SK-N-SH treated with all-trans-retinoic acid at 6 μM for 48 hours (cell line): ENCODE measurements at regions not wholly inside any gene's neighbourhood (a gene's known extent, or its start where the extent isn't known, plus 50 kb on each side); places are given as distances from the start of the nearest gene placed in this dataset.

Source experiments
- ATAC-seq: fragments of 200-7000 bp; cut with Tn5 transposase; 3 replicates; pipeline ENCODE4 v1.9.1; 2020; ENCODE audit warnings: mild to moderate bottlenecking, moderate library complexity
- ARNTL ChIP-seq: fragments of 450-650 bp; formaldehyde crosslinking; IDR thresholded peaks from 2 replicates; pipeline ENCODE4 v1.5.0; 2020; ENCODE audit warnings: low read depth, mild to moderate bottlenecking, moderate library complexity, borderline replicate concordance
- BACH2 ChIP-seq: fragments of 250-450 bp; sonication (Bioruptor Pico); IDR thresholded peaks from 2 replicates; pipeline ENCODE4 v1.9.0; 2021; ENCODE audit warnings: mild to moderate bottlenecking, borderline replicate concordance
- CREB5 ChIP-seq: fragments of 250-450 bp; sonication (Bioruptor Pico); IDR thresholded peaks from 2 replicates; pipeline ENCODE4 v1.5.1; 2020; ENCODE audit warnings: low read depth, mild to moderate bottlenecking, moderate library complexity
- CSRNP3 ChIP-seq: fragments of 250-450 bp; sonication (Bioruptor Pico); IDR thresholded peaks from 2 replicates; pipeline ENCODE4 v1.5.1; 2021; ENCODE audit warnings: mild to moderate bottlenecking, moderate library complexity
- GLIS3 ChIP-seq: fragments of 250-450 bp; sonication (Bioruptor Pico); IDR thresholded peaks from 2 replicates; pipeline ENCODE4 v1.5.0; 2020; ENCODE audit warnings: mild to moderate bottlenecking, moderate library complexity
- ISL1 ChIP-seq: fragments of 250-450 bp; sonication (Bioruptor Pico); IDR thresholded peaks from 2 replicates; pipeline ENCODE4 v2.1.2; 2022; ENCODE audit warnings: mild to moderate bottlenecking, moderate library complexity
- OSR1 ChIP-seq: fragments of 250-450 bp; sonication (Bioruptor Pico); IDR thresholded peaks from 2 replicates; pipeline ENCODE4 v1.8.0; 2022; ENCODE audit warnings: moderate library complexity, mild to moderate bottlenecking, inconsistent platforms
- POU6F1 ChIP-seq: fragments of 250-450 bp; sonication (Bioruptor Pico); IDR thresholded peaks from 2 replicates; pipeline ENCODE4 v1.8.0; 2021; ENCODE audit warnings: low read depth, mild to moderate bottlenecking, moderate library complexity, borderline replicate concordance
- PPARA ChIP-seq: fragments of 250-450 bp; sonication (Bioruptor Pico); IDR thresholded peaks from 2 replicates; pipeline ENCODE4 v1.5.0; 2020; ENCODE audit warnings: mild to moderate bottlenecking, borderline replicate concordance
- RARB ChIP-seq: fragments of 250-450 bp; sonication (Bioruptor Pico); IDR thresholded peaks from 2 replicates; pipeline ENCODE4 v1.8.0; 2021; ENCODE audit warnings: mild to moderate bottlenecking, moderate library complexity
- SNAI2 ChIP-seq: fragments of 250-450 bp; sonication (Bioruptor Pico); IDR thresholded peaks from 2 replicates; pipeline ENCODE4 v1.5.0; 2020; ENCODE audit warnings: mild to moderate bottlenecking, moderate library complexity
- TCF4 ChIP-seq: fragments of 250-450 bp; sonication (Bioruptor Pico); IDR thresholded peaks from 2 replicates; pipeline ENCODE4 v1.8.0; 2021; ENCODE audit warnings: mild to moderate bottlenecking, moderate library complexity, borderline replicate concordance
- TOX ChIP-seq: fragments of 250-450 bp; sonication (Bioruptor Pico); IDR thresholded peaks from 2 replicates; pipeline ENCODE4 v1.8.0; 2021; ENCODE audit warnings: mild to moderate bottlenecking, moderate library complexity, borderline replicate concordance
- TSHZ2 ChIP-seq: fragments of 250-450 bp; sonication (Bioruptor Pico); IDR thresholded peaks from 2 replicates; pipeline ENCODE4 v1.5.0; 2020; ENCODE audit warnings: mild to moderate bottlenecking, moderate library complexity
- ZC3H10 ChIP-seq: fragments of 250-450 bp; sonication (Bioruptor Pico); IDR thresholded peaks from 2 replicates; pipeline ENCODE4 v1.5.1; 2021; ENCODE audit warnings: mild to moderate bottlenecking, moderate library complexity
- ZFP3 ChIP-seq: fragments of 250-450 bp; sonication (Bioruptor Pico); IDR thresholded peaks from 2 replicates; pipeline ENCODE4 v1.5.0; 2020; ENCODE audit warnings: mild to moderate bottlenecking, moderate library complexity
- ZFP30 ChIP-seq: fragments of 450-650 bp; formaldehyde crosslinking; IDR thresholded peaks from 2 replicates; pipeline ENCODE4 v1.5.0; 2022; ENCODE audit warnings: mild to moderate bottlenecking, moderate library complexity
- ZNF565 ChIP-seq: fragments of 450-650 bp; formaldehyde crosslinking; conservative IDR thresholded peaks from 2 replicates; pipeline ENCODE4 v1.5.0; 2020; ENCODE audit warnings: low read depth, mild to moderate bottlenecking, moderate library complexity
- ZNF70 ChIP-seq: fragments of 450-650 bp; formaldehyde crosslinking; IDR thresholded peaks from 2 replicates; pipeline ENCODE4 v1.5.0; 2020; ENCODE audit warnings: mild to moderate bottlenecking, moderate library complexity
- ZNF8 ChIP-seq: fragments of 450-650 bp; formaldehyde crosslinking; IDR thresholded peaks from 2 replicates; pipeline ENCODE4 v1.5.0; 2020; ENCODE audit warnings: mild to moderate bottlenecking, moderate library complexity

GRCh38 chr1:106249365-106249764 is 807.1 kb upstream of the PRMT6 start:
- no peak for ATAC-seq
- TF ChIP-seq TOX (CRISPR knock-in tag) (no peak), CSRNP3 (CRISPR knock-in tag) (no peak), TSHZ2 (no peak), ZFP30 (CRISPR knock-in tag) (no peak), TCF4 (CRISPR knock-in tag) (no peak), ISL1 (CRISPR knock-in tag) (no peak), OSR1 (CRISPR knock-in tag) (no peak), ZNF70 (CRISPR knock-in tag) (no peak), POU6F1 (CRISPR knock-in tag) (no peak), GLIS3 (CRISPR knock-in tag) (no peak), ZNF565 (no peak), SNAI2 (no peak), BACH2 (CRISPR knock-in tag) (no peak), CREB5 (no peak), ZC3H10 (no peak)
- TF ChIP-seq, all 23 proteins: peak for 0

GRCh38 chr1:106249810-106250209 is 806.7 kb upstream of the PRMT6 start:
- TF ChIP-seq ISL1 (CRISPR knock-in tag) = no peak
- TF ChIP-seq CREB5 = no peak
- no peak for TF ChIP-seq PPARA
- no peak for TF ChIP-seq OSR1 (CRISPR knock-in tag)
- TF ChIP-seq ZNF8 (CRISPR knock-in tag) = no peak
- no peak for TF ChIP-seq TSHZ2
- no peak for ATAC-seq

GRCh38 chr1:106254748-106255147 is 801.7 kb upstream of the PRMT6 start:
- ATAC-seq = no peak

More at GRCh38 chr1:106254748-106255147, 801.7 kb upstream of the PRMT6 start:
- TF ChIP-seq ZFP3 (CRISPR knock-in tag) (no peak), SNAI2 (no peak), ZNF565 (no peak), PPARA (no peak), OSR1 (CRISPR knock-in tag) (no peak), POU6F1 (CRISPR knock-in tag) (no peak), ZNF8 (CRISPR knock-in tag) (no peak), CREB5 (no peak), TOX (CRISPR knock-in tag) (no peak), ZNF70 (CRISPR knock-in tag) (no peak), RARB (CRISPR knock-in tag) (no peak), ARNTL (no peak), BACH2 (CRISPR knock-in tag) (no peak)
- TF ChIP-seq, all 23 proteins: peak for 0
